ENCODE measurements at regions not wholly inside any gene's neighbourhood (a gene's known extent, or its start where the extent isn't known, plus 50 kb on each side); places are given as distances from the start of the nearest gene placed in this dataset.

DNA sequence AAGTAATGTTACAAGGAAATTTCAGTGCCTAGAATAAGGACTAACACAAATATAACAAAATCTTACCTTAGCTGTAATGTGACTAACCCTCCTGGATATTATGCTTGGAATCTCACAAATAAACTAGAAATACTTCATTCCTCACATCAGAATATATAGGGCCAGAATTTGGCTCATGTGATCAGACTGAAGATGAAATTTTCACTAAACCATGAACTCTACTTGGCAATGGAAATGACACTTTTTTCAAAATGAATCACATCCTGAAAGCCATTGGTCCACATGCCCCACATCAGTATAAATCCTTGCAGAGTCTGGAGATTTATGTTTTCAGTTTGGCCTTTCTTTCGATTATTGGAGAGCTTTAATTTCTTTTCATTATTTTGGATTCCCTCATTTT lies 227.8 kb downstream of the NRIP1 start:
- CTCF ChIA-PET: no interaction called here

DNA sequence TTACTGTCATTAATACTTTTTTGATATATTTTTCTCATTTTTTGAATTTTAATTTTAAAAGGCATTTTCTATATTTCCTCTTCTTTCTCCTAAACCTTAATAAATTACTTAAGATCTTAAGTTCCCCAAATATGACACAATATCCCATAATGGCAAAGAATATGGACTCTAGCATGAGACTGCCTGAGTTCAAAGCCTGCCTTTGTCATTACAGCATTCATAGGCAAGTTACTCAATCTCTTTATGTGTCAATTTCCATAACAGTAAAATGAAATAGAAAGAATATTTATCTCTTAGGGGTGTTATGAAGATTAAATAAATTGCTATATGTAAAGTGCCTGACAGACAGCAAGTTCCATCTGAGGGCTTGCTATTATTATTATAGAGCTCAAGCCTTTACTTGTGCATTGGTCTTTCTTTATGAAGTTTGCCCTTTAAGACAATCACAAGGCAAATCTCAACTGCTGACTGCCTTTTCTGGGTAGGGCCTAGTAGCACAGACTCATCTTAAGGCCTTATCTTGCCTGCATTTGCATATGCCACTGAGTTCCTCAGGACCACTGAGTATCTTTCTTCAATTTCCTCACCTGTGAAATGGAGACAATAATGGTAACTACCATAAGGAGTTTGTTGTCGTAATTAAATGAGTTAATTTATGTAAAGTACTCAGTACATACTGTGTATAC lies 231.0 kb downstream of the NRIP1 start:
- DNase-seq (no peak), ATAC-seq (ENCODE audit: low read depth) (no peak)
- ChIA-PET CTCF (no interaction called here), POLR2A (no interaction called here)
- Mint-ChIP-seq H3K36me3 (ENCODE audit: low read depth) (no peaks in the 10 kb centered on the region), H3K27ac (no peak overlapping the region), H3K9me3 (no peaks in the 10 kb centered on the region), H3K27me3 (no peaks in the 10 kb centered on the region), H3K4me1 (no peaks in the 10 kb centered on the region), H3K4me3 (no peak overlapping the region)
- intact Hi-C loops (cut with micrococcal nuclease): no loop called here
- TF ChIP-seq, protein P1, sequence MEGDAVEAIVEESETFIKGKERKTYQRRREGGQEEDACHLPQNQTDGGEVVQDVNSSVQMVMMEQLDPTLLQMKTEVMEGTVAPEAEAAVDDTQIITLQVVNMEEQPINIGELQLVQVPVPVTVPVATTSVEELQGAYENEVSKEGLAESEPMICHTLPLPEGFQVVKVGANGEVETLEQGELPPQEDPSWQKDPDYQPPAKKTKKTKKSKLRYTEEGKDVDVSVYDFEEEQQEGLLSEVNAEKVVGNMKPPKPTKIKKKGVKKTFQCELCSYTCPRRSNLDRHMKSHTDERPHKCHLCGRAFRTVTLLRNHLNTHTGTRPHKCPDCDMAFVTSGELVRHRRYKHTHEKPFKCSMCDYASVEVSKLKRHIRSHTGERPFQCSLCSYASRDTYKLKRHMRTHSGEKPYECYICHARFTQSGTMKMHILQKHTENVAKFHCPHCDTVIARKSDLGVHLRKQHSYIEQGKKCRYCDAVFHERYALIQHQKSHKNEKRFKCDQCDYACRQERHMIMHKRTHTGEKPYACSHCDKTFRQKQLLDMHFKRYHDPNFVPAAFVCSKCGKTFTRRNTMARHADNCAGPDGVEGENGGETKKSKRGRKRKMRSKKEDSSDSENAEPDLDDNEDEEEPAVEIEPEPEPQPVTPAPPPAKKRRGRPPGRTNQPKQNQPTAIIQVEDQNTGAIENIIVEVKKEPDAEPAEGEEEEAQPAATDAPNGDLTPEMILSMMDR (IDR thresholded peaks at IDR 0.05): no peak

More for the DNA sequence above, 227.8 kb downstream of the NRIP1 start:
- POLR2A ChIA-PET: no interaction called here
- ATAC-seq (ENCODE audit: low read depth): no peak
- H3K27me3 Mint-ChIP-seq: no peaks in the 10 kb centered on the region
- TF ChIP-seq, protein P1 (IDR thresholded peaks at IDR 0.05): no peak
- no peak overlapping the region for H3K27ac Mint-ChIP-seq
- H3K4me1 Mint-ChIP-seq: no peaks in the 10 kb centered on the region
- H3K36me3 Mint-ChIP-seq (ENCODE audit: low read depth): no peaks in the 10 kb centered on the region
- intact Hi-C loops (cut with micrococcal nuclease): no loop called here
- H3K4me3 Mint-ChIP-seq: no peak overlapping the region
- no peaks in the 10 kb centered on the region for H3K9me3 Mint-ChIP-seq
- DNase-seq: no peak

DNA sequence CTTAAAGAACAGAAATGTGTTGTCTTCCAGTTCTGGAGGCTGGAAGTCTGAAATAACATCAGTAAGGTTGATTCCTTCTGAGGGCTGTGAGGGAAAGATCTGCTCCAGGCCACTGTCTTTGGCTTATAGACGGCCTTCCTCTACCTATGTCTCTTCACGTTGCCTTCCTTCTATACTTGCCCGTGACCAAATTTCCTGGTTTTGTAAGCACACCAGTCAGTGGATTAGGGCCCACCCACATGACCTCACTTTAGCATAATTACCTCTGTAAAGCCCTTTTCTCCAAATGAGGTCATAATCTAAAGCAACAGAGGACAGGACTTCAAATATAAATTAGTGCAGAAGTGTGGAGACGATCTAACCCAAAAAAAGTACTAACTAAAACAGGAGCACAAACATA lies 231.6 kb downstream of the NRIP1 start:
- no peak overlapping the region for H3K4me3 Mint-ChIP-seq
- CTCF ChIA-PET: no interaction called here
- H3K9me3 Mint-ChIP-seq: no peaks in the 10 kb centered on the region

DNA sequence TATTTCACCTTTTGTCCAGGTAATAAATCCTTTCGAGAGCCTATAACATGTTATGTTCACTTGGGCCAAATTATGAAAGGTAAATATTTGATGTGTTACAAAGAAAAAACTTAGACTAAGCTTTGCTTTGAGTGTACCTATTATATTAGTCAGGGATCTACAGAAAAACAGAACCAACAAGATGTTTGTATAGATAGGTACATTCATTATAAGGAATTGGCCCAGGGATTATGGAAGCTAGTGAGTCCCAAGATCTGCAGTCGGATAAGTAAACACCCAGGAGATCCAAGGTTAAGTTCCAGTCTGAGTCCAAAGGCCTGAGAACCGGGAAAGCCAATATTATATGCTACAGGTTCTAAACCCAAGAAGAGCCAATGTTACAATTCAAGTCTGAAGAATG lies 234.5 kb downstream of the NRIP1 start:
- TF ChIP-seq, protein P1 (IDR thresholded peaks at IDR 0.05): no peak
- intact Hi-C loops (cut with micrococcal nuclease): no loop called here
- H3K4me1 Mint-ChIP-seq: peaks cover 3% of the 10 kb centered on the region
- no peaks in the 10 kb centered on the region for H3K36me3 Mint-ChIP-seq (ENCODE audit: low read depth)
- DNase-seq (no peak), ATAC-seq (ENCODE audit: low read depth) (no peak)
- no peaks in the 10 kb centered on the region for H3K9me3 Mint-ChIP-seq
- no peak overlapping the region for H3K4me3 Mint-ChIP-seq
- H3K27ac Mint-ChIP-seq: no peak overlapping the region
- POLR2A ChIA-PET: no interaction called here
- H3K27me3 Mint-ChIP-seq: no peaks in the 10 kb centered on the region
- CTCF ChIA-PET: no interaction called here

More for the DNA sequence above, 231.6 kb downstream of the NRIP1 start:
- Mint-ChIP-seq H3K4me1 (no peaks in the 10 kb centered on the region), H3K36me3 (ENCODE audit: low read depth) (no peaks in the 10 kb centered on the region), H3K27ac (no peak overlapping the region), H3K27me3 (no peaks in the 10 kb centered on the region)
- ATAC-seq (ENCODE audit: low read depth) (no peak), DNase-seq (no peak)
- TF ChIP-seq, protein P1 (IDR thresholded peaks at IDR 0.05): no peak
- POLR2A ChIA-PET: no interaction called here
- intact Hi-C loops (cut with micrococcal nuclease): no loop called here

DNA sequence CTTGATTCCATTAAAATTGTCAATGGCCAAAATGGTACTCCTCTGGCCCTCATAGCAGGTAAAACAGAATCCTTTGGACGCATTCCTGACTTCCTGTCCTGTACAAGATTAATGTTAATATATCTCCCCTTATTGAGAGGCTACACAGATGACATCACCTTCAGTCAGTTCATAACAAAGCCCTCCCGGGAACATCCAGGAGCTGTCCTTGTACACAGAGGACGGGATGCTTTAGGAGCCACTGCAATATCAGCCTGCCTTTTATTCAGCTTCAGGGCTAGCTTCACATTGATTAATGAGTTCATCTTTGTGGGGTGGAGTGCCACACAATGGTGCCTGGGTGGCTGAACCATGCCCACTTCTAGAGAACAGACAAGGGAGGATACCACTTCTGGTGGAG lies 235.1 kb downstream of the NRIP1 start:
- DNase-seq: no peak
- no peaks in the 10 kb centered on the region for H3K36me3 Mint-ChIP-seq (ENCODE audit: low read depth)
- TF ChIP-seq, protein P1 (IDR thresholded peaks at IDR 0.05): no peak
- CTCF ChIA-PET: no interaction called here
- H3K4me3 Mint-ChIP-seq: no peak overlapping the region
- intact Hi-C loops (cut with micrococcal nuclease): no loop called here
- no peak overlapping the region for H3K27ac Mint-ChIP-seq
- no peak for ATAC-seq (ENCODE audit: low read depth)
- H3K9me3 Mint-ChIP-seq: no peaks in the 10 kb centered on the region
- POLR2A ChIA-PET: no interaction called here
- H3K27me3 Mint-ChIP-seq: no peaks in the 10 kb centered on the region
- H3K4me1 Mint-ChIP-seq: peaks cover 3% of the 10 kb centered on the region

Measured in activated B cell treated with CpG ODN at 0.5 μM for 24 hours (primary cell).